Memory B cell (primary cell): ENCODE measurements at regions not wholly inside any gene's neighbourhood (a gene's known extent, or its start where the extent isn't known, plus 50 kb on each side); places are given as distances from the start of the nearest gene placed in this dataset.
"Not testable (repeated sequence)": the region's sequence is repeated elsewhere in the genome, so short reads cannot be mapped to it uniquely, and the experiment has no call there.

Experiments
- ATAC-seq: fragments of 150-1000 bp; cut with Tn5 transposase; 2 replicates; pipeline ENCODE4 v1.10.0; 2021; ENCODE audit warnings: low read depth, mild to moderate bottlenecking, moderate library complexity
- DNase-seq, 2 donors: peaks; one replicate each; pipeline ENCODE4 v3.0.0; 2022; ENCODE audit warnings: low spot score in 2 of 2
- H3K27ac Mint-ChIP-seq: one replicate; pipeline ENCODE4 v1.8.0; 2022; ENCODE audit warnings: mild to moderate bottlenecking, moderate library complexity, mixed read lengths
- H3K27me3 Mint-ChIP-seq: one replicate; pipeline ENCODE4 v1.8.0; 2022; ENCODE audit warnings: mixed read lengths
- H3K36me3 Mint-ChIP-seq: one replicate; pipeline ENCODE4 v1.8.0; 2022; ENCODE audit warnings: mild to moderate bottlenecking, mixed read lengths
- H3K4me1 Mint-ChIP-seq: one replicate; pipeline ENCODE4 v1.8.0; 2022; ENCODE audit warnings: mixed read lengths
- H3K4me3 Mint-ChIP-seq: one replicate; pipeline ENCODE4 v1.8.0; 2022; ENCODE audit warnings: mild to moderate bottlenecking, moderate library complexity, mixed read lengths
- H3K9me3 Mint-ChIP-seq: one replicate; pipeline ENCODE4 v1.8.0; 2022; ENCODE audit warnings: mixed read lengths

- not testable (repeated sequence) for H3K36me3 Mint-ChIP-seq, H3K27ac Mint-ChIP-seq, ATAC-seq, H3K4me1 Mint-ChIP-seq, H3K9me3 Mint-ChIP-seq, H3K27me3 Mint-ChIP-seq, DNase-seq, H3K4me3 Mint-ChIP-seq
These were observed 382.9 kb upstream of the ISX start for GRCh38 chr22:34683031-34683430.

GRCh38 chr22:34684278-34684677 is 381.7 kb upstream of the ISX start:
- not testable (repeated sequence) for DNase-seq, H3K9me3 Mint-ChIP-seq, H3K27ac Mint-ChIP-seq, H3K27me3 Mint-ChIP-seq, H3K36me3 Mint-ChIP-seq, ATAC-seq, H3K4me3 Mint-ChIP-seq, H3K4me1 Mint-ChIP-seq

- no peak for ATAC-seq
- Mint-ChIP-seq H3K4me3 (no peak overlapping the region), H3K27ac (no peak overlapping the region)
These were observed 378.8 kb upstream of the ISX start for GRCh38 chr22:34687116-34687515.

GRCh38 chr22:34688825-34689224 is 377.1 kb upstream of the ISX start:
- no peaks in the 10 kb centered on the region for H3K36me3 Mint-ChIP-seq
- DNase-seq (no peak), ATAC-seq (no peak)
- no peak overlapping the region for H3K4me3 Mint-ChIP-seq
- no peaks in the 10 kb centered on the region for H3K9me3 Mint-ChIP-seq
- no peaks in the 10 kb centered on the region for H3K27me3 Mint-ChIP-seq
- H3K4me1 Mint-ChIP-seq, result no peaks in the 10 kb centered on the region
- no peak overlapping the region for H3K27ac Mint-ChIP-seq

More at GRCh38 chr22:34687116-34687515, 378.8 kb upstream of the ISX start:
- Mint-ChIP-seq H3K9me3 (no peaks in the 10 kb centered on the region), H3K36me3 (no peaks in the 10 kb centered on the region), H3K4me1 (no peaks in the 10 kb centered on the region), H3K27me3 (no peaks in the 10 kb centered on the region)
- DNase-seq, result no peak

- H3K4me1 Mint-ChIP-seq, result no peaks in the 10 kb centered on the region
- DNase-seq (no peak), ATAC-seq (no peak)
- peaks cover 5% of the 10 kb centered on the region for H3K27me3 Mint-ChIP-seq
- peaks cover 3% of the 10 kb centered on the region for H3K9me3 Mint-ChIP-seq
- H3K36me3 Mint-ChIP-seq, result no peaks in the 10 kb centered on the region
- no peak overlapping the region for H3K27ac Mint-ChIP-seq
- no peak overlapping the region for H3K4me3 Mint-ChIP-seq
These were observed 369.4 kb upstream of the ISX start for GRCh38 chr22:34696557-34696956.

GRCh38 chr22:34702279-34702678 is 363.7 kb upstream of the ISX start:
- Mint-ChIP-seq H3K4me3 (no peak overlapping the region), H3K4me1 (no peaks in the 10 kb centered on the region), H3K36me3 (no peaks in the 10 kb centered on the region), H3K9me3 (peaks cover 4% of the 10 kb centered on the region), H3K27ac (no peak overlapping the region), H3K27me3 (peaks cover 5% of the 10 kb centered on the region)
- DNase-seq (no peak), ATAC-seq (no peak)

- Mint-ChIP-seq H3K27ac (no peak overlapping the region), H3K36me3 (no peaks in the 10 kb centered on the region), H3K4me3 (no peak overlapping the region), H3K4me1 (no peaks in the 10 kb centered on the region), H3K9me3 (peaks cover 4% of the 10 kb centered on the region), H3K27me3 (no peaks in the 10 kb centered on the region)
- ATAC-seq (no peak), DNase-seq (no peak)
These were observed 356.3 kb upstream of the ISX start for GRCh38 chr22:34709641-34710040.

GRCh38 chr22:34722901-34723300 is 343.1 kb upstream of the ISX start:
- DNase-seq, result no peak
- Mint-ChIP-seq H3K4me3 (no peak overlapping the region), H3K4me1 (no peaks in the 10 kb centered on the region), H3K36me3 (no peaks in the 10 kb centered on the region), H3K27ac (no peak overlapping the region), H3K9me3 (peaks cover 12% of the 10 kb centered on the region), H3K27me3 (no peaks in the 10 kb centered on the region)
- no peak for ATAC-seq

- H3K4me1 Mint-ChIP-seq, result no peaks in the 10 kb centered on the region
- H3K27ac Mint-ChIP-seq, result no peak overlapping the region
- H3K4me3 Mint-ChIP-seq, result no peak overlapping the region
These were observed 329.9 kb upstream of the ISX start for GRCh38 chr22:34736081-34736480.

GRCh38 chr22:34738661-34739400 is 327.1 kb upstream of the ISX start:
- Mint-ChIP-seq H3K4me1 (no peaks in the 10 kb centered on the region), H3K4me3 (no peak overlapping the region), H3K27me3 (no peaks in the 10 kb centered on the region), H3K36me3 (no peaks in the 10 kb centered on the region), H3K27ac (no peak overlapping the region), H3K9me3 (peaks cover 7% of the 10 kb centered on the region)
- ATAC-seq (no peak), DNase-seq (no peak)

More at GRCh38 chr22:34736081-34736480, 329.9 kb upstream of the ISX start:
- peaks cover 8% of the 10 kb centered on the region for H3K9me3 Mint-ChIP-seq
- ATAC-seq, result no peak
- DNase-seq, result no peak
- no peaks in the 10 kb centered on the region for H3K36me3 Mint-ChIP-seq
- no peaks in the 10 kb centered on the region for H3K27me3 Mint-ChIP-seq

GRCh38 chr22:34743110-34743751 is 322.7 kb upstream of the ISX start:
- H3K4me1 Mint-ChIP-seq, result no peaks in the 10 kb centered on the region
- H3K27ac Mint-ChIP-seq, result no peak overlapping the region
- peaks cover 5% of the 10 kb centered on the region for H3K9me3 Mint-ChIP-seq
- ATAC-seq (no peak), DNase-seq (no peak)
- H3K4me3 Mint-ChIP-seq, result no peak overlapping the region
- H3K36me3 Mint-ChIP-seq, result no peaks in the 10 kb centered on the region
- H3K27me3 Mint-ChIP-seq, result no peaks in the 10 kb centered on the region

GRCh38 chr22:34760276-34761008 is 305.5 kb upstream of the ISX start:
- Mint-ChIP-seq H3K36me3 (no peaks in the 10 kb centered on the region), H3K4me3 (no peak overlapping the region), H3K27me3 (peaks cover 7% of the 10 kb centered on the region), H3K9me3 (peaks cover 2% of the 10 kb centered on the region), H3K27ac (no peak overlapping the region), H3K4me1 (no peaks in the 10 kb centered on the region)
- ATAC-seq, result no peak
- no peak for DNase-seq

- Mint-ChIP-seq H3K4me3 (no peak overlapping the region), H3K9me3 (peaks cover 2% of the 10 kb centered on the region), H3K4me1 (no peaks in the 10 kb centered on the region), H3K27ac (no peak overlapping the region), H3K27me3 (peaks cover 7% of the 10 kb centered on the region), H3K36me3 (no peaks in the 10 kb centered on the region)
- ATAC-seq (no peak), DNase-seq (no peak)
These were observed 304.8 kb upstream of the ISX start for GRCh38 chr22:34761111-34761510.

- Mint-ChIP-seq H3K36me3 (no peaks in the 10 kb centered on the region), H3K4me3 (no peak overlapping the region), H3K27me3 (peaks cover 7% of the 10 kb centered on the region), H3K27ac (no peak overlapping the region), H3K9me3 (peaks cover 2% of the 10 kb centered on the region), H3K4me1 (no peaks in the 10 kb centered on the region)
- no peak for DNase-seq
- no peak for ATAC-seq
These were observed 302.5 kb upstream of the ISX start for GRCh38 chr22:34763496-34763895.
